IPS-NIHi7 (cell line): ENCODE measurements at regions not wholly inside any gene's neighbourhood (a gene's known extent, or its start where the extent isn't known, plus 50 kb on each side); places are given as distances from the start of the nearest gene placed in this dataset.

Source experiments
- DNase-seq: peaks from one replicate; pipeline ENCODE4 v3.0.0; 2012; ENCODE audit warnings: mixed read lengths; ENCODE audit errors: extremely low spot score

GRCh38 chr5:126359884-126360283 lies 63.3 kb upstream of the GRAMD2B start:
- no peak for DNase-seq

DNA sequence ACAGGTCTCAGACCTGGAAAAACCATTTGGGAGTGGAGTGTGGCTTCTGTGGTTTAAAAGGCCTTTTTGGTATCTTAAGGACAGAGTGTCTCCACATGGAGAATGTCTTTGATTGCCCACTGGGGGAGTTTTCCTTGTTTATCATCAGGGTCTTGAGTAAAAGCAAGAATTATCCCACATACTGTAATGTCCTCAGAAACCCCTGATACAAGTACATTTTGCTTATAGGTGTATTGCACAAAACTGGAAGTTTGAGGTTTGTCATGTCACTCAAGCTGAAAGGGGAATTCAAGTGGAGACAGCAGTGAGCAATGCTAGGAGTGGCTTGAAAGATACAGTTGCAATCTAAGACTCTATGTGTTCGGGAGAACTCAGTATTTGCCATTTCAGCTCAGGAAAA lies 62.7 kb upstream of the GRAMD2B start:
- no peak for DNase-seq

- no peak for DNase-seq
Observed at GRCh38 chr5:126363658-126364057, 59.6 kb upstream of the GRAMD2B start.

GRCh38 chr5:126364206-126364902 lies 58.9 kb upstream of the GRAMD2B start:
- DNase-seq: no peak

GRCh38 chr5:126365446-126366198 lies 57.6 kb upstream of the GRAMD2B start:
- no peak for DNase-seq

DNA sequence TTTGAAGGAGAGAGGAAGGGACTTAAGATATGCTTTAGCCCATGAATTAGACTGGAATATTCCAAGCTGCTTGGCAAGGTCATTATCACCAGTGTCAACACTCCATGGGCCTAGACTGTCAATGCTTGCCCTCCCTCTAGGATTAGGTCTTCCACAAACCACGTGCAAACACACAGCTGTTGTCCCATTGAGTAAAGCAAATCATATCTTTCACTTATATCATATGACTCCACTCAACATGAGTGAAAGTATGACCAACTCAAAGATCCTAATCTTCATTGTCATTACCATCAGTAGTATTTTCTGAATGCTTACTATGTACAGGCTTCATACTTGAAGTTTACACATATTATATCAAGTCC lies 57.0 kb upstream of the GRAMD2B start:
- no peak for DNase-seq

DNA sequence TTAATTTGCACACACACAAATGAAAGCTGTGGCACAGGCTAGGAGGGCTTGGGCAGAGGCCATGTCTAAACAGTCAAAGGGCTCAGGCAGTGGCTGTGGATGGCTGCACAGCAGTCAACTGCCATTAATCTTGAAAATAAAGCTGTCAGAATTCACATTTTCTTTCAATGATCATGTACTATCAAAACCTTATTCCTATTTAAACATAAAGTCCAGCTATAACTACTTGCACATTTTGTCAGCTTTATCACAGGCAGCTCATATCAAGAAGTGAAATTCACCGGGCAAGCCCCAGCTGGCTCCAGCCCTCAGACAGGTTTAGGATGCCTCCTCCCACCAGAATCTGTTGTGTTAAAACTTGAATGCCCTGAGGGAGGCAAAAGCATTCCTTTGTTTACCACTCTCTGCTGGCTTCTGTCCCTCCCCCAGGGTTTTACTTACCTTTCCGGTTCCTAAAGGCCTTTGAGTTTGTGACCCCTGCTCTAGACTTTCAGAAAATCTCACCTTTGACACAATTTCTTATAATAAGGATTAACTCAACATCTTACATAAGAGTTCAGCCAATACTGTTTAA lies 54.9 kb upstream of the GRAMD2B start:
- peak; percentile 72 for DNase-seq

DNA sequence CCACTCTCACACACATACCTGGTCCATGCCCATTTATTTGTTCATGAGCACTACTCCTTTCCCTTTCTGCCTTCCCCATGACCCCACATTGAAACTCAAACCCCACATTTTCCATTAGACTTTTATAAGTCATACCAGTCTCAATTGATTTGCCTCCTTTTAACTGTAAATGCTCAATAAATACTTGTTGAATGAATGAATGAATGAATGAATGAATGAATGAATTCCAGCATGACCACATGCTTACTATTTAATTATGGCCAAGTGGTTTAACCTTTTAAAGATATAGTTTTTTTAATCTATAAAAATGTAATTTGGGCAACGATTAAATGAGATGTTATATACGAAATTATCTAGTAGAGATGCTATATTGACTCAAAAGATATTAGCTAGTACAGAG lies 54.1 kb upstream of the GRAMD2B start:
- DNase-seq: no peak

DNA sequence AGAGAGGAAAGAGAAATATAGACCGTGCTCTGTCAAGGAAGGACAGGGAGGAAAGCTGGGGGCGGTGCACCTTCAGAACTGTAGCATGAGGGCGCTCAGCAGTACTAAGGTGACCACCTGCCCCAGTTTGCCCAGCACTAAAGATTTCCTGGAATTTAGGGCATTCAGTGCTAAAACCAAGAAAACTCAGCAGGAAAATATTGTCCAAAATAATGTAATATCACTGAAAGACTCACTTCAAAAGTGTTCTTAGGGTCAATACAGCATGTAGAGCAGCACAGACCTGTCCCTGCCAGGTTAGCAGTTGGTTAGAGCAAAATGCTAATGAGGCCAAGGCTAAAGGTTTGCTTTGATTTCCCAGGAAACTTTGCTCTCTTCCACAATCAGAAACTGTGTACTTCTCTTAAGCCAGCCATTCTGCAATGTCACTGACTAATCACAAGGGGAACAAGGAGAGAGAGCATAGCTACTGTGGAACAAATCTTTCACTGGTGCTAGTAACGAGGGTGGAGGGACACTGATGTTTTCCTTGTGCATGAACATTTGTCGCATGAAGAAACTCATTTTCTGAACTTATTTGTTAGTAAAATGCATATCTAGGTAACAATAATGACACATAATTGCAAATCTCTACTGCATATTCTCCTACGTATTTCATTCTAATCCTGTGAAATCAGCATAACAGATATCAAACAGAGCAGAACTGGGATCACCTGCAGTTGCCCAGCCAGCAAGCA lies 53.0 kb upstream of the GRAMD2B start:
- DNase-seq: no peak

GRCh38 chr5:126370796-126371718 lies 52.2 kb upstream of the GRAMD2B start:
- peak; percentile 22 for DNase-seq

DNA sequence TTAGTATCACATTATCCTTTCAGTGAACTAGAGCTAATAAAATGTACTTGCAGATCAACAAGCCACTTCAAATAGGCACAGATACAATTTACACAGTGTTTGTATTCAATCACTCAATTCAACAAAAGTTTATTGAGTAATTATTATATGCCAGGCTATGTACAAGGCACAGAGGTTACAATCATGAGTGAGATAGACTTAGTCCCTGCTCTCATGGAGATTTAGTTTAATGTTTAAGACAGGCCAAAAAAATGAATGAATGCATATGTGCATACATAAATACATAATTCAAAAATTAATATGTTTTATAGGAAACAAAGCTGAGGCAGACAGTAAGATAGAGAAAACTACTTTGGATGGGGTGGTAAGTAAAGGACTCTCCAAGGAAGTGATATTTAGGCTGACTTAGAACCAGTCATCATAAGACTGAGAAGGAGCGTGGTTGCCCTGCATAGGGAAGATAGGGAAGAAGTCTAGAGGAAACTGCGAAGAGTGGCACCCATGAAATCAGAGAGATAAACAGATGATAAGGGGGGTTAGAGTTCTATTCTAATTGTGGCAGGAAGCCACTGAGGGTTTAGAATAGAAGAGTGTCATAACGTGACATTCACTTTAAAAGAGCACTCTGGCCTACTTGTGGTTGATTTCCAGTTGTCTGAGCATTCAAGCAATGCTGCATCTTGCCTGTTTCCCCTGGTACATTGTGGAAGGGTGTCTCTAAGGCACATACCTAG lies 49.7 kb upstream of the GRAMD2B start:
- DNase-seq: no peak
